ENCODE measurements at regions not wholly inside any gene's neighbourhood (a gene's known extent, or its start where the extent isn't known, plus 50 kb on each side); places are given as distances from the start of the nearest gene placed in this dataset.

GRCh38 chr2:236813766-236814165, 244.1 kb downstream of the ACKR3 start:
- Histone ChIP-seq H3K27ac (ENCODE audit: low read length) (no peak overlapping the region), H3K9me3 (ENCODE audit: control insufficient read depth, low read length) (no peaks in the 10 kb centered on the region), H3K4me1 (ENCODE audit: control insufficient read depth, insufficient read depth, low read length) (no peaks in the 10 kb centered on the region), H3K4me3 (ENCODE audit: low read length) (no peak overlapping the region), H3K27me3 (ENCODE audit: control insufficient read depth, insufficient read depth) (no peaks in the 10 kb centered on the region)
- intact Hi-C loops (cut with DNase I), result no loop called here
- no peak for DNase-seq
- 60% methylated on average over 4 of the region's 4 CpGs for WGBS
- no peak for ATAC-seq

- no peaks in the 10 kb centered on the region for H3K9me3 ChIP-seq (ENCODE audit: control insufficient read depth, low read length)
- H3K27ac ChIP-seq (ENCODE audit: low read length), result no peak overlapping the region
- intact Hi-C loops (cut with DNase I), result no loop called here
- no peaks in the 10 kb centered on the region for H3K4me1 ChIP-seq (ENCODE audit: control insufficient read depth, insufficient read depth, low read length)
- no peak overlapping the region for H3K4me3 ChIP-seq (ENCODE audit: low read length)
- ATAC-seq (no peak), DNase-seq (no peak)
- H3K27me3 ChIP-seq (ENCODE audit: control insufficient read depth, insufficient read depth), result no peaks in the 10 kb centered on the region
- WGBS, result 76% methylated on average over 4 of the region's 4 CpGs
Observed at GRCh38 chr2:236814593-236814992, 245.0 kb downstream of the ACKR3 start.

GRCh38 chr2:236815746-236816145, 246.1 kb downstream of the ACKR3 start:
- intact Hi-C loops (cut with DNase I), result no loop called here
- no peaks in the 10 kb centered on the region for H3K9me3 ChIP-seq (ENCODE audit: control insufficient read depth, low read length)
- 94% methylated on average over 8 of the region's 8 CpGs for WGBS

GRCh38 chr2:236816197-236817170, 246.9 kb downstream of the ACKR3 start:
- H3K4me3 ChIP-seq (ENCODE audit: low read length), result no peak overlapping the region
- H3K27ac ChIP-seq (ENCODE audit: low read length), result no peak overlapping the region
- H3K9me3 ChIP-seq (ENCODE audit: control insufficient read depth, low read length), result no peaks in the 10 kb centered on the region
- H3K27me3 ChIP-seq (ENCODE audit: control insufficient read depth, insufficient read depth), result no peaks in the 10 kb centered on the region
- DNase-seq, result no peak
- peak in 1 of 2 donors; percentile 22 for ATAC-seq
- no peaks in the 10 kb centered on the region for H3K4me1 ChIP-seq (ENCODE audit: control insufficient read depth, insufficient read depth, low read length)
- 94% methylated on average over 24 of the region's 24 CpGs for WGBS
- intact Hi-C loops (cut with DNase I), result no loop called here

More at GRCh38 chr2:236815746-236816145, 246.1 kb downstream of the ACKR3 start:
- Histone ChIP-seq H3K4me1 (ENCODE audit: control insufficient read depth, insufficient read depth, low read length) (no peaks in the 10 kb centered on the region), H3K4me3 (ENCODE audit: low read length) (no peak overlapping the region), H3K27me3 (ENCODE audit: control insufficient read depth, insufficient read depth) (no peaks in the 10 kb centered on the region), H3K27ac (ENCODE audit: low read length) (no peak overlapping the region)
- DNase-seq, result no peak
- no peak for ATAC-seq

GRCh38 chr2:236818281-236819045, 248.8 kb downstream of the ACKR3 start:
- no peak for ATAC-seq

GRCh38 chr2:236819275-236820002, 249.8 kb downstream of the ACKR3 start:
- no peaks in the 10 kb centered on the region for H3K4me1 ChIP-seq (ENCODE audit: control insufficient read depth, insufficient read depth, low read length)
- H3K4me3 ChIP-seq (ENCODE audit: low read length), result no peak overlapping the region
- no peaks in the 10 kb centered on the region for H3K9me3 ChIP-seq (ENCODE audit: control insufficient read depth, low read length)
- intact Hi-C loops (cut with DNase I), result no loop called here
- WGBS, result 92% methylated on average over 19 of the region's 19 CpGs
- ATAC-seq (no peak), DNase-seq (no peak)
- no peaks in the 10 kb centered on the region for H3K27me3 ChIP-seq (ENCODE audit: control insufficient read depth, insufficient read depth)
- no peak overlapping the region for H3K27ac ChIP-seq (ENCODE audit: low read length)

More at GRCh38 chr2:236818281-236819045, 248.8 kb downstream of the ACKR3 start:
- Histone ChIP-seq H3K27me3 (ENCODE audit: control insufficient read depth, insufficient read depth) (no peaks in the 10 kb centered on the region), H3K9me3 (ENCODE audit: control insufficient read depth, low read length) (no peaks in the 10 kb centered on the region), H3K27ac (ENCODE audit: low read length) (no peak overlapping the region), H3K4me3 (ENCODE audit: low read length) (no peak overlapping the region), H3K4me1 (ENCODE audit: control insufficient read depth, insufficient read depth, low read length) (no peaks in the 10 kb centered on the region)
- intact Hi-C loops (cut with DNase I), result no loop called here
- 52% methylated on average over 15 of the region's 15 CpGs for WGBS
- DNase-seq, result no peak

- DNase-seq (no peak), ATAC-seq (no peak)
- Histone ChIP-seq H3K27me3 (ENCODE audit: control insufficient read depth, insufficient read depth) (no peaks in the 10 kb centered on the region), H3K4me3 (ENCODE audit: low read length) (no peak overlapping the region), H3K4me1 (ENCODE audit: control insufficient read depth, insufficient read depth, low read length) (no peaks in the 10 kb centered on the region), H3K27ac (ENCODE audit: low read length) (no peak overlapping the region), H3K9me3 (ENCODE audit: control insufficient read depth, low read length) (no peaks in the 10 kb centered on the region)
- intact Hi-C loops (cut with DNase I), result no loop called here
- 88% methylated on average over 10 of the region's 10 CpGs for WGBS
Observed at GRCh38 chr2:236820763-236821344, 251.2 kb downstream of the ACKR3 start.

GRCh38 chr2:236823041-236823629, 253.5 kb downstream of the ACKR3 start:
- Histone ChIP-seq H3K9me3 (ENCODE audit: control insufficient read depth, low read length) (no peaks in the 10 kb centered on the region), H3K27me3 (ENCODE audit: control insufficient read depth, insufficient read depth) (no peaks in the 10 kb centered on the region), H3K4me1 (ENCODE audit: control insufficient read depth, insufficient read depth, low read length) (no peaks in the 10 kb centered on the region), H3K4me3 (ENCODE audit: low read length) (no peak overlapping the region), H3K27ac (ENCODE audit: low read length) (no peak overlapping the region)
- DNase-seq (no peak), ATAC-seq (no peak)
- intact Hi-C loops (cut with DNase I), result no loop called here
- WGBS, result 94% methylated on average over 16 of the region's 16 CpGs

GRCh38 chr2:236823963-236824362, 254.3 kb downstream of the ACKR3 start:
- ATAC-seq (no peak), DNase-seq (no peak)
- WGBS, result 82% methylated on average over 4 of the region's 4 CpGs
- H3K4me1 ChIP-seq (ENCODE audit: control insufficient read depth, insufficient read depth, low read length), result no peaks in the 10 kb centered on the region
- intact Hi-C loops (cut with DNase I), result no loop called here
- no peaks in the 10 kb centered on the region for H3K27me3 ChIP-seq (ENCODE audit: control insufficient read depth, insufficient read depth)
- no peaks in the 10 kb centered on the region for H3K9me3 ChIP-seq (ENCODE audit: control insufficient read depth, low read length)
- H3K4me3 ChIP-seq (ENCODE audit: low read length), result no peak overlapping the region
- H3K27ac ChIP-seq (ENCODE audit: low read length), result no peak overlapping the region

- no peaks in the 10 kb centered on the region for H3K4me1 ChIP-seq (ENCODE audit: control insufficient read depth, insufficient read depth, low read length)
- no peak for ATAC-seq
- intact Hi-C loops (cut with DNase I), result no loop called here
- 94% methylated on average over 3 of the region's 3 CpGs for WGBS
- H3K27me3 ChIP-seq (ENCODE audit: control insufficient read depth, insufficient read depth), result no peaks in the 10 kb centered on the region
- H3K4me3 ChIP-seq (ENCODE audit: low read length), result no peak overlapping the region
- H3K27ac ChIP-seq (ENCODE audit: low read length), result no peak overlapping the region
- DNase-seq, result no peak
- H3K9me3 ChIP-seq (ENCODE audit: control insufficient read depth, low read length), result no peaks in the 10 kb centered on the region
Observed at GRCh38 chr2:236824836-236825235, 255.2 kb downstream of the ACKR3 start.

Data from right cardiac atrium (tissue), 5 donors.